GM12873 (cell line): ENCODE measurements at regions not wholly inside any gene's neighbourhood (a gene's known extent, or its start where the extent isn't known, plus 50 kb on each side); places are given as distances from the start of the nearest gene placed in this dataset.

ENCODE experiments used
- TF ChIP-seq, protein P1 (sequence below): IDR thresholded peaks from 2 replicates; pipeline ENCODE4 v1.5.1; 2012; ENCODE audit warnings: low read depth, mild to moderate bottlenecking, moderate library complexity, low read length, control low read depth; ENCODE audit not compliant: insufficient read depth; ENCODE audit errors: missing control alignments

- TF ChIP-seq, protein P1, sequence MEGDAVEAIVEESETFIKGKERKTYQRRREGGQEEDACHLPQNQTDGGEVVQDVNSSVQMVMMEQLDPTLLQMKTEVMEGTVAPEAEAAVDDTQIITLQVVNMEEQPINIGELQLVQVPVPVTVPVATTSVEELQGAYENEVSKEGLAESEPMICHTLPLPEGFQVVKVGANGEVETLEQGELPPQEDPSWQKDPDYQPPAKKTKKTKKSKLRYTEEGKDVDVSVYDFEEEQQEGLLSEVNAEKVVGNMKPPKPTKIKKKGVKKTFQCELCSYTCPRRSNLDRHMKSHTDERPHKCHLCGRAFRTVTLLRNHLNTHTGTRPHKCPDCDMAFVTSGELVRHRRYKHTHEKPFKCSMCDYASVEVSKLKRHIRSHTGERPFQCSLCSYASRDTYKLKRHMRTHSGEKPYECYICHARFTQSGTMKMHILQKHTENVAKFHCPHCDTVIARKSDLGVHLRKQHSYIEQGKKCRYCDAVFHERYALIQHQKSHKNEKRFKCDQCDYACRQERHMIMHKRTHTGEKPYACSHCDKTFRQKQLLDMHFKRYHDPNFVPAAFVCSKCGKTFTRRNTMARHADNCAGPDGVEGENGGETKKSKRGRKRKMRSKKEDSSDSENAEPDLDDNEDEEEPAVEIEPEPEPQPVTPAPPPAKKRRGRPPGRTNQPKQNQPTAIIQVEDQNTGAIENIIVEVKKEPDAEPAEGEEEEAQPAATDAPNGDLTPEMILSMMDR, result no peak
Observed at GRCh38 chrX:85622635-85623034, 243.2 kb upstream of the POF1B start.

DNA sequence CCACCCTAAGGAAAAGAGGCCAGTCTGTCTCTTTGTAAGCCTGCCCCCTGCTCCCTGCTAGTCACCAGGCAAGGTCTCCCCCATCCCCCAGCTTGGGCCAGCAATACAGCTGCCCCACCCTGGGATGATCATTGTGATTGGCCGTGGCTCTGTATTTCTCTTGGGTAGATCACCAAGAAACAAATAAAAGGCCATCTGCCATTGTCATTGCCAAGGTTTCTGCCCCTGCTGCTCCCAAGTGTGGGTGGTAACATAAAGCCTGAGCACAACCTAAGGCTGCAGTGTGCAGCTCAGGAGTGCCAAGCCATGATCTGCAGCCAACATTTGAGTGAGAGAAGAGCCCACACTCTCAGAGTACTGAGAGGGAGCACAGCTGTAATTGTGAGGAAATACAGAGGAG is 241.0 kb upstream of the POF1B start:
- TF ChIP-seq, protein P1, result no peak

DNA sequence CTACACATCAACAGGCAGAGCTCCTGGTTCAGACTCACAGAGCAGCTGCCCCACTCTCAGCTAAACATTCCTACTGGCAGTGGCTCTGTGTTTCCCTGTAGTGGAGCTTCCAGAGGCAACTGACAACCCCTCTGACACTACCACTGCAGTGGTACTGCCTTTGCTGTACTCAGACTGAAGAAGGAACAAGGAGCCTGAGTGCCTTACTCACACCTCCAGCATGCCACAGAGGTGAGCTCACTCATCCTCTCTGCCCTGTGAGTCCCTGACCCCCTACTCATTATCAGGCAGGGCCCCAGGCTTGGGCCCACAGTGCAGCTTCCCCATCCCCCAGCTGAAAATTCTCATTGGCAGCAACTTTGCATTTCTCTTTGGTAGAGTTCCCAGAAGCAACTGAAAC is 240.5 kb upstream of the POF1B start:
- TF ChIP-seq, protein P1, result no peak

DNA sequence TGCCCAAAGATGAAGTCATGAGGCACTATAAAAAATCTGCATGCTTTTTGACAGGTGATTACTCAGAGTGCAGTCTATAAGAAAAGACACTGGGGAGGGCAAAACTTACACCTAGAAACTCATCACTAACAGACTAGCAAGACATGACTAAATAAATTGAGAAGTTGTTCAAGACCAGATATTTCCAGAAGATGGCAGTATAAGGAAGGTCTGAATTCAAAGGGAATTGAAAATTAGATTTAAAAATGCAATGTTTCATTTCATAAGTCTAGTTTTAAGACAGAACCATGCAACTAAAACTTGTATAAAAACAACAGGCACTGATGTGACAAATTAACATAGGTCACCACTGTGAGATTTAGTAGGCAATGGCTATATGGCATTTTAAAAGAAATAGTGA is 232.5 kb upstream of the POF1B start:
- TF ChIP-seq, protein P1, result peak; percentile 28

DNA sequence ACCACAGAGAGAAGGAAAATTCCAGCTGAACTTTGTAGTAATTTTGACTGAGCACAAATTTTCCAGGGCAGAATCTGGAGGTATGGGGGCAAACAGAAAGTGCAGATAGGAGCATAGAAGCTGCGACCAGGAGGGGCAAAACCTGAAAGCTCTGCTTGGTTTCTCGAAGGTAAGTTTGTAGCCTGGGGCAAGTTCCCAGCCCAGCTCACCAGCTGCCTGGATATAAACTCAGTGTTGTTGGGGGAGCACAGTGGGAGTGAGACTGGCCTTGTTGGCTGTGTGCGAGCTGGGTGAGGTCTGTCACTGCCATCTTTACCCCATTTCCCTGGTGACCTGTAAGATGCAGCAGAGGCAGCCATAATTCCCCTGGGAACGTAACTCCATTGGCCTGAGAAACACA is 213.5 kb upstream of the POF1B start:
- TF ChIP-seq, protein P1, result no peak

DNA sequence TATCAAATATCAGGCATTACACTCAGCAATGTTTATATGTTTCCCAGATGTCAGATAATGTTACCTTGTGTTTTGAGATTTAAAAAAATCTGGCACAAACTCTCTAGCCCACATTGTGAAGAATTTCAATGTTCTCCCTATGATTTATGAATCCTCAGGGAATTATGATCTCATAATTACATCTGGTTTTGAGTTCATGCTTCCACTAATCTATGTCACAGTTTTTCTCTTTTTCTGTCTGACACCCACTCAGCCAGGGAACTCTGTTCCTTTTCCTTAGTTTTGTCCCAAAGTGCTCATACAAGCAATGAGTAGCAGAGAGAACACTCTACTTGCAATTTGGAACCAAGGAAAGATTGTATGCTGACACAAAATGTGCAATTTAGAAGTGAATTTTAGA is 212.1 kb upstream of the POF1B start:
- TF ChIP-seq, protein P1, result no peak

DNA sequence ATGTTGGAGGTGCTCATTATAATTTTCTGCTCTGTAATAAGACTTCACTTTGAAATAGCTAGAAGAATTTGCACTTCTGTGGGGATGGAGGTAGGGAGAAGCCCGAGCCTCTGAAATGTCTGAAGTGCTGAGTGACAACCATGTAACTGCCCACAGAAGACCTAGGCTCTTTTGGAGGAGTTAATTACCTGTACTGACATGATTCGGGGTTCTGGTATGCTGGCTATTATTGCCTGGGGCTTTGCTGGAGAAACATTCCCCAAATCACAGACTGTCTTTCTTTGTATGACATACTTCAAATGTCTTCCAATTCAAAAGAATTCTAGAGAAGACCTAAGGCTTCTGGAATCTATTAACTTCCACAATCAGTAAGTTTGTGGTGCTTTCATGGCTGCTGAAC is 211.2 kb upstream of the POF1B start:
- TF ChIP-seq, protein P1, result no peak
